ENCODE measurements at regions not wholly inside any gene's neighbourhood (a gene's known extent, or its start where the extent isn't known, plus 50 kb on each side); places are given as distances from the start of the nearest gene placed in this dataset.

DNA sequence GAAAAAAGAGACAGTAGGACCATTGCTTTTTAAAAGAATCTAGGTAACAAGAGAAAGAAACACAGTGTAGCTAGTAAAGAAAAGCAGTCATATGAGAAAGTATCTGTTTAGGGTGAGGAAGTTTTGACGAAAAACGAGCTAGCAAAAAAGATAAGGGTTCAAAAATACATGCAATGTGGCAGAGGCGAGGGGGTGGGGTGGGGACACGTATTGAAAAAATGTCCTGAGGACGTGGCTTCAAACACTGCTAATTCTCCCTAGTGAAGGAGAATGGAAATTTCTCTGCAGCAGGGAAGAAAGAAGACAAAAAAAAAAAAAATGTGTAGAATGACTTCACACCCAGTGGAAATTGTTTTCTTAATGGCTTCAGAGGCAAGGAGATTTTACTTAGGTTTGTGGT, 856.4 kb upstream of the INTU start:
- TF ChIP-seq GABPA (IDR thresholded peaks at IDR 0.05; ENCODE audit: low read depth, low read length) (no peak), GABPA (CRISPR knock-in tag; IDR thresholded peaks at IDR 0.05; ENCODE audit: low read depth) (no peak), REXO4 (CRISPR knock-in tag; IDR thresholded peaks at IDR 0.05; ENCODE audit: borderline replicate concordance) (no peak), CHD2 (IDR thresholded peaks at IDR 0.05; ENCODE audit: low read depth, low read length) (no peak), ZNF619 (CRISPR knock-in tag; IDR thresholded peaks at IDR 0.05) (no peak), SIN3A (IDR thresholded peaks at IDR 0.05; ENCODE audit: borderline replicate concordance, low read depth, low read length) (no peak), SMC3 (IDR thresholded peaks at IDR 0.05; ENCODE audit: low read length) (no peak), FOXM1 (CRISPR knock-in tag; IDR thresholded peaks at IDR 0.05) (no peak)
- TF ChIP-seq, protein P1, sequence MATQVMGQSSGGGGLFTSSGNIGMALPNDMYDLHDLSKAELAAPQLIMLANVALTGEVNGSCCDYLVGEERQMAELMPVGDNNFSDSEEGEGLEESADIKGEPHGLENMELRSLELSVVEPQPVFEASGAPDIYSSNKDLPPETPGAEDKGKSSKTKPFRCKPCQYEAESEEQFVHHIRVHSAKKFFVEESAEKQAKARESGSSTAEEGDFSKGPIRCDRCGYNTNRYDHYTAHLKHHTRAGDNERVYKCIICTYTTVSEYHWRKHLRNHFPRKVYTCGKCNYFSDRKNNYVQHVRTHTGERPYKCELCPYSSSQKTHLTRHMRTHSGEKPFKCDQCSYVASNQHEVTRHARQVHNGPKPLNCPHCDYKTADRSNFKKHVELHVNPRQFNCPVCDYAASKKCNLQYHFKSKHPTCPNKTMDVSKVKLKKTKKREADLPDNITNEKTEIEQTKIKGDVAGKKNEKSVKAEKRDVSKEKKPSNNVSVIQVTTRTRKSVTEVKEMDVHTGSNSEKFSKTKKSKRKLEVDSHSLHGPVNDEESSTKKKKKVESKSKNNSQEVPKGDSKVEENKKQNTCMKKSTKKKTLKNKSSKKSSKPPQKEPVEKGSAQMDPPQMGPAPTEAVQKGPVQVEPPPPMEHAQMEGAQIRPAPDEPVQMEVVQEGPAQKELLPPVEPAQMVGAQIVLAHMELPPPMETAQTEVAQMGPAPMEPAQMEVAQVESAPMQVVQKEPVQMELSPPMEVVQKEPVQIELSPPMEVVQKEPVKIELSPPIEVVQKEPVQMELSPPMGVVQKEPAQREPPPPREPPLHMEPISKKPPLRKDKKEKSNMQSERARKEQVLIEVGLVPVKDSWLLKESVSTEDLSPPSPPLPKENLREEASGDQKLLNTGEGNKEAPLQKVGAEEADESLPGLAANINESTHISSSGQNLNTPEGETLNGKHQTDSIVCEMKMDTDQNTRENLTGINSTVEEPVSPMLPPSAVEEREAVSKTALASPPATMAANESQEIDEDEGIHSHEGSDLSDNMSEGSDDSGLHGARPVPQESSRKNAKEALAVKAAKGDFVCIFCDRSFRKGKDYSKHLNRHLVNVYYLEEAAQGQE (IDR thresholded peaks at IDR 0.05; ENCODE audit: borderline replicate concordance in 1 of 2, low read depth in 1 of 2, low read length in 2 of 2) = no peak
- TF ChIP-seq, protein P2, sequence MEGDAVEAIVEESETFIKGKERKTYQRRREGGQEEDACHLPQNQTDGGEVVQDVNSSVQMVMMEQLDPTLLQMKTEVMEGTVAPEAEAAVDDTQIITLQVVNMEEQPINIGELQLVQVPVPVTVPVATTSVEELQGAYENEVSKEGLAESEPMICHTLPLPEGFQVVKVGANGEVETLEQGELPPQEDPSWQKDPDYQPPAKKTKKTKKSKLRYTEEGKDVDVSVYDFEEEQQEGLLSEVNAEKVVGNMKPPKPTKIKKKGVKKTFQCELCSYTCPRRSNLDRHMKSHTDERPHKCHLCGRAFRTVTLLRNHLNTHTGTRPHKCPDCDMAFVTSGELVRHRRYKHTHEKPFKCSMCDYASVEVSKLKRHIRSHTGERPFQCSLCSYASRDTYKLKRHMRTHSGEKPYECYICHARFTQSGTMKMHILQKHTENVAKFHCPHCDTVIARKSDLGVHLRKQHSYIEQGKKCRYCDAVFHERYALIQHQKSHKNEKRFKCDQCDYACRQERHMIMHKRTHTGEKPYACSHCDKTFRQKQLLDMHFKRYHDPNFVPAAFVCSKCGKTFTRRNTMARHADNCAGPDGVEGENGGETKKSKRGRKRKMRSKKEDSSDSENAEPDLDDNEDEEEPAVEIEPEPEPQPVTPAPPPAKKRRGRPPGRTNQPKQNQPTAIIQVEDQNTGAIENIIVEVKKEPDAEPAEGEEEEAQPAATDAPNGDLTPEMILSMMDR (CRISPR knock-in tag; IDR thresholded peaks at IDR 0.05) = no peak
- TF ChIP-seq, protein P3, sequence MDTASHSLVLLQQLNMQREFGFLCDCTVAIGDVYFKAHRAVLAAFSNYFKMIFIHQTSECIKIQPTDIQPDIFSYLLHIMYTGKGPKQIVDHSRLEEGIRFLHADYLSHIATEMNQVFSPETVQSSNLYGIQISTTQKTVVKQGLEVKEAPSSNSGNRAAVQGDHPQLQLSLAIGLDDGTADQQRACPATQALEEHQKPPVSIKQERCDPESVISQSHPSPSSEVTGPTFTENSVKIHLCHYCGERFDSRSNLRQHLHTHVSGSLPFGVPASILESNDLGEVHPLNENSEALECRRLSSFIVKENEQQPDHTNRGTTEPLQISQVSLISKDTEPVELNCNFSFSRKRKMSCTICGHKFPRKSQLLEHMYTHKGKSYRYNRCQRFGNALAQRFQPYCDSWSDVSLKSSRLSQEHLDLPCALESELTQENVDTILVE (CRISPR knock-in tag; IDR thresholded peaks at IDR 0.05) = no peak
